Central memory CD8-positive, alpha-beta T cell (primary cell): ENCODE measurements at regions not wholly inside any gene's neighbourhood (a gene's known extent, or its start where the extent isn't known, plus 50 kb on each side); places are given as distances from the start of the nearest gene placed in this dataset.
"Not testable (repeated sequence)": the region's sequence is repeated elsewhere in the genome, so short reads cannot be mapped to it uniquely, and the experiment has no call there.

Experiments used
- ATAC-seq: fragments of 150-1000 bp; cut with Tn5 transposase; replicated peaks from 2 replicates; pipeline ENCODE4 v1.10.0; 2022; ENCODE audit warnings: mild to moderate bottlenecking, moderate FRiP score, moderate number of reproducible peaks; ENCODE audit not compliant: poor library complexity, severe bottlenecking; ENCODE audit errors: extremely low read depth
- DNase-seq, 2 donors: peaks; one replicate each; pipeline ENCODE4 v3.0.0; 2021; ENCODE audit warnings: low spot score in 2 of 2
- H3K27ac Mint-ChIP-seq: one replicate; pipeline ENCODE4 v1.8.0; 2022; ENCODE audit warnings: low read depth, mild to moderate bottlenecking, moderate library complexity, mixed read lengths
- H3K27me3 Mint-ChIP-seq: one replicate; pipeline ENCODE4 v1.8.0; 2022; ENCODE audit warnings: mixed read lengths
- H3K36me3 Mint-ChIP-seq: one replicate; pipeline ENCODE4 v1.8.0; 2022; ENCODE audit warnings: mild to moderate bottlenecking, moderate library complexity, mixed read lengths; ENCODE audit not compliant: insufficient read depth
- H3K4me1 Mint-ChIP-seq: one replicate; pipeline ENCODE4 v1.8.0; 2022; ENCODE audit warnings: mixed read lengths
- H3K4me3 Mint-ChIP-seq: one replicate; pipeline ENCODE4 v1.8.0; 2022; ENCODE audit warnings: mild to moderate bottlenecking, moderate library complexity, mixed read lengths
- H3K9me3 Mint-ChIP-seq: one replicate; pipeline ENCODE4 v1.8.0; 2022; ENCODE audit warnings: mixed read lengths

GRCh38 chr14:47959740-47960139 is 284.3 kb upstream of the MDGA2 start:
- DNase-seq (no peak), ATAC-seq (no peak)
- Mint-ChIP-seq H3K36me3 (no peaks in the 10 kb centered on the region), H3K9me3 (peaks cover 5% of the 10 kb centered on the region), H3K4me3 (no peak overlapping the region), H3K27me3 (no peaks in the 10 kb centered on the region), H3K4me1 (no peaks in the 10 kb centered on the region), H3K27ac (no peak overlapping the region)

DNA sequence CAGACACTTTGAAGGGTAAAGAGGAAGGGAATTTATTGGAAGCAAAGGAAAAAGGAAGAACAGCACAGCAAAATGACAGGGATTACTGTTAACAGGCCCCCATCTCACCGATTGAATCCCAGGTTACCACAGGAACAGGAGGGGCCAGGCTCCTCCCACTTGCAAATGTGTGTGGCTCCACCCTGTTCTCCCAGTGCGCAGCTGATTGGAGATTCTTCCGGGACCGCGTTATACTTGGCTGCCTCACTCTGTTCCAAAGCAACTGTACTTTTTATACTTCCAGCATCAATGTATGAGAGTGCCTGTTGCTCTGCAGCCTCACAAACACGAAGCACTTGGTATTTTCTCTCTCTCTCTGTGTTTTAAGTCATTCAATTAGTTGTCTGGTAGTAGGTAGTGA is 273.6 kb upstream of the MDGA2 start:
- DNase-seq (no peak), ATAC-seq (no peak)
- Mint-ChIP-seq H3K27me3 (no peaks in the 10 kb centered on the region), H3K27ac (no peak overlapping the region), H3K4me1 (no peaks in the 10 kb centered on the region), H3K36me3 (no peaks in the 10 kb centered on the region), H3K9me3 (peaks cover 5% of the 10 kb centered on the region), H3K4me3 (no peak overlapping the region)

DNA sequence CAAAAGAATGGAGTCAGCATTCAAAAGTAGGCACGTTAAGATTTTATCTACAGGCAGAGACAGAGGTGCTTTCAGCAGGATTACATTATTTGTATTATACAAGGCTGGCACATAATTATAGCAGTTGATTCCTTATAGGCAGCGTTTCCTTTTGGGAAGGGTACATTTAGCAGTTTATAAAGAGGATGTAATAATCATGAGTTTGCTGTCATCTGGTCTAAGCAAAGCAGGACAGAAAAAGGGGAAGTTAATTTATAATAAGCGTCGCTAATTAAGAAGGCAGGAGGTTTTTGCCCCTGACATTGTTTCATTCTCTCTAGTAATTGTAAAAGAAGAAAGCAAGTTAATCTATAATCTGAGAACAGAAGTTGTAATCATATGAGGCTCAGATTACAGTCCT is 259.9 kb upstream of the MDGA2 start:
- peaks cover 13% of the 10 kb centered on the region for H3K9me3 Mint-ChIP-seq
- DNase-seq, result no peak

GRCh38 chr14:47929334-47929733 is 253.9 kb upstream of the MDGA2 start:
- no peaks in the 10 kb centered on the region for H3K36me3 Mint-ChIP-seq
- no peak overlapping the region for H3K27ac Mint-ChIP-seq
- H3K4me3 Mint-ChIP-seq, result no peak overlapping the region
- ATAC-seq (no peak), DNase-seq (no peak)
- H3K4me1 Mint-ChIP-seq, result no peaks in the 10 kb centered on the region
- no peaks in the 10 kb centered on the region for H3K27me3 Mint-ChIP-seq
- peaks cover 15% of the 10 kb centered on the region for H3K9me3 Mint-ChIP-seq

More for the DNA sequence above, 259.9 kb upstream of the MDGA2 start:
- no peaks in the 10 kb centered on the region for H3K27me3 Mint-ChIP-seq
- H3K27ac Mint-ChIP-seq, result no peak overlapping the region
- peaks cover 1% of the 10 kb centered on the region for H3K36me3 Mint-ChIP-seq
- H3K4me3 Mint-ChIP-seq, result no peak overlapping the region
- no peaks in the 10 kb centered on the region for H3K4me1 Mint-ChIP-seq
- ATAC-seq, result no peak

- H3K27ac Mint-ChIP-seq, result no peak overlapping the region
- H3K9me3 Mint-ChIP-seq, result peaks cover 16% of the 10 kb centered on the region
- peaks cover 3% of the 10 kb centered on the region for H3K36me3 Mint-ChIP-seq
- H3K27me3 Mint-ChIP-seq, result no peaks in the 10 kb centered on the region
- no peak for ATAC-seq
- no peak for DNase-seq
- no peaks in the 10 kb centered on the region for H3K4me1 Mint-ChIP-seq
- H3K4me3 Mint-ChIP-seq, result no peak overlapping the region
Observed at GRCh38 chr14:47921133-47921532, 245.7 kb upstream of the MDGA2 start.

- Mint-ChIP-seq H3K9me3 (peaks cover 16% of the 10 kb centered on the region), H3K4me3 (no peak overlapping the region), H3K27me3 (no peaks in the 10 kb centered on the region), H3K36me3 (peaks cover 4% of the 10 kb centered on the region), H3K27ac (no peak overlapping the region), H3K4me1 (no peaks in the 10 kb centered on the region)
- ATAC-seq (no peak), DNase-seq (no peak)
Observed at GRCh38 chr14:47919997-47920396, 244.6 kb upstream of the MDGA2 start.

- DNase-seq (no peak), ATAC-seq (no peak)
- peaks cover 17% of the 10 kb centered on the region for H3K9me3 Mint-ChIP-seq
- no peaks in the 10 kb centered on the region for H3K4me1 Mint-ChIP-seq
- H3K27me3 Mint-ChIP-seq, result no peaks in the 10 kb centered on the region
- H3K4me3 Mint-ChIP-seq, result no peak overlapping the region
- no peak overlapping the region for H3K27ac Mint-ChIP-seq
- H3K36me3 Mint-ChIP-seq, result peaks cover 4% of the 10 kb centered on the region
Observed at GRCh38 chr14:47919334-47919846, 244.0 kb upstream of the MDGA2 start.

DNA sequence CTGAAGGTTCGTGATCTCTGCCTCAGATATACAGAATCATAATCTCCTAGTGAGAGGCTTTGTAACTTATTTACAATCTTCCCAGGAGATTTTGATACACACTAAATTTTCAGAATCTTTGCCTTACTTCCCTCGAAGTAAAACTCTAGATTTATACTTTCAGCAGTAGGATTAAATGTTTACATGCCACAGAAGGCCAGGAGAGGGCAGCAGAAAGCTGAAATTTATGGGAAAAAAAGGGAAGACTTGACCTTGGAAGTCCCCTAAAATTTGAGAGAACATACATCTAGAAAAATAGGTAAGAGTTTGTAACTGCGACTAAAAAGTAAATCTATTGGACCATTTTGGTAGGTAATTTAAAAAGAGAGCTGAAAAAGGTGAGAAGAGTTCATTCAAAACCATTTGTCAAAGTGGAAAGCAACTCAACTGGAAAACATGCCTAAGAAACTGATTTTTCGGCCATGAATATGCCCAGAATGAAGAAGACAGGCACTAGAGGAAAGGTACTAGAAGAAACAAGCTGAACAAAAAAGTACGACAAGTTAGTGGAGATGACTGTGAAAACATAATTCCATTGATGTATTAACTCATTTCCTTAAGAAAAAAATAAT is 242.0 kb upstream of the MDGA2 start:
- Mint-ChIP-seq H3K27ac (no peak overlapping the region), H3K4me1 (no peaks in the 10 kb centered on the region), H3K36me3 (peaks cover 4% of the 10 kb centered on the region), H3K9me3 (peaks cover 4% of the 10 kb centered on the region), H3K4me3 (no peak overlapping the region), H3K27me3 (no peaks in the 10 kb centered on the region)
- ATAC-seq (no peak), DNase-seq (no peak)

DNA sequence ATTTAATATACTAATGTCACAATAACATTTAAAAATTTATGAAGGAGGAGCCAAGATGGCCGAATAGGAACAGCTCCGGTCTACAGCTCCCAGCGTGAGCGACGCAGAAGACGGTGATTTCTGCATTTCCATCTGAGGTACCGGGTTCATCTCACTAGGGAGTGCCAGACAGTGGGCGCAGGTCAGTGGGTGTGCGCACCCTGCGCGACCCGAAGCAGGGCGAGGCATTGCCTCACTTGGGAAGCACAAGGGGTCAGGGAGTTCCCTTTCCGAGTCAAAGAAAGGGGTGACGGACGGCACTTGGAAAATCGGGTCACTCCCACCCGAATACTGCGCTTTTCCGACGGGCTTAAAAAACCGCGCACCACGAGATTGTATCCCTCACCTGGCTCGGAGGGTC is 225.7 kb upstream of the MDGA2 start:
- not testable (repeated sequence) for ATAC-seq, H3K27ac Mint-ChIP-seq

GRCh38 chr14:47899685-47900084 is 224.3 kb upstream of the MDGA2 start:
- Mint-ChIP-seq H3K36me3 (no peaks in the 10 kb centered on the region), H3K4me1 (no peaks in the 10 kb centered on the region), H3K9me3 (peaks cover 6% of the 10 kb centered on the region), H3K27ac (no peak overlapping the region), H3K27me3 (no peaks in the 10 kb centered on the region), H3K4me3 (no peak overlapping the region)
- ATAC-seq (no peak), DNase-seq (no peak)

More for the DNA sequence above, 225.7 kb upstream of the MDGA2 start:
- H3K4me3 Mint-ChIP-seq, H3K9me3 Mint-ChIP-seq, DNase-seq, H3K27me3 Mint-ChIP-seq, H3K4me1 Mint-ChIP-seq, H3K36me3 Mint-ChIP-seq: not testable (repeated sequence)

DNA sequence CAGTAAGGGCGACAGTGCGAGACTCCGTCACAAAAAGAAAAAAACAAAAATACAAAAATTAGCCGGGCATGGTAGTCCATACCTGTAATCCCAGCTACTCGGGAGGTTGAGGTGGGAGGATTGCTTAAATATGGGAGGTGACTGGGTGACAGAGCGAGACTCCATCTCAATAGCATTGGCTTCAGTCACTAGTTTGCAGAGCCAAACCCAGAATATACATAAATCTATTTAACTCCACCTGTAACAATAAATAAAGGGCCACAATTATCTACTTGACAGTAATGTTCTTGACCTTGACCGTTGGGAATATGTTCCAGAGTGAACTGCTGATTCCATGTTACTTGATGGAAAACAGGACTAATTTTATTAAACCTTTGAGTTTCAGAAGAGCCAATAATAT is 198.9 kb upstream of the MDGA2 start:
- Mint-ChIP-seq H3K36me3 (no peaks in the 10 kb centered on the region), H3K4me3 (no peak overlapping the region), H3K27ac (no peak overlapping the region), H3K9me3 (peaks cover 6% of the 10 kb centered on the region), H3K4me1 (no peaks in the 10 kb centered on the region), H3K27me3 (no peaks in the 10 kb centered on the region)
- ATAC-seq (no peak), DNase-seq (no peak)

- H3K9me3 Mint-ChIP-seq, result no peaks in the 10 kb centered on the region
- H3K4me1 Mint-ChIP-seq, result no peaks in the 10 kb centered on the region
- H3K36me3 Mint-ChIP-seq, result no peaks in the 10 kb centered on the region
- no peaks in the 10 kb centered on the region for H3K27me3 Mint-ChIP-seq
- no peak overlapping the region for H3K4me3 Mint-ChIP-seq
- no peak for ATAC-seq
- no peak overlapping the region for H3K27ac Mint-ChIP-seq
- no peak for DNase-seq
Observed at GRCh38 chr14:47872588-47872987, 197.2 kb upstream of the MDGA2 start.

DNA sequence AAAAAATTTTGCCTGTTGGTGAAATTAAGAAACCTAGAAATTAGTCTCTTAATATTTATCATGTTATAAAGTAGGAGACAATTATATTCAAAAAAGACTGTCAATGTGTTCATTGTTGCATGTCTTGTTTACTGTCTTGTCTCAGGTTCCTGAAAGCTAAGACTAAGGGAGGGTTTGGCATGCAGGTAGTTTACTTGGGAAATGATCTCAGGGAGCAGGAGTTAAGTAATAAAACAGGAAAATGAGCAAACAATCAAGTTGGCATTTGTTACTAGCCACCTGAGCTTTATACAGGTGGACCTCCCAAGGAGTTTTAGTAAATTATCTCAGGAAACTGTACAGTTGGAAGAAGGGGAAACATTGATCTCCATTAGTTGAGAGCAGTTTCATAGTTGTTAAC is 188.0 kb upstream of the MDGA2 start:
- no peaks in the 10 kb centered on the region for H3K36me3 Mint-ChIP-seq
- DNase-seq (no peak), ATAC-seq (no peak)
- H3K9me3 Mint-ChIP-seq, result peaks cover 9% of the 10 kb centered on the region
- H3K27ac Mint-ChIP-seq, result no peak overlapping the region
- no peaks in the 10 kb centered on the region for H3K4me1 Mint-ChIP-seq
- H3K27me3 Mint-ChIP-seq, result no peaks in the 10 kb centered on the region
- no peak overlapping the region for H3K4me3 Mint-ChIP-seq
